ENCODE measurements at regions not wholly inside any gene's neighbourhood (a gene's known extent, or its start where the extent isn't known, plus 50 kb on each side); places are given as distances from the start of the nearest gene placed in this dataset.
A peak's percentile ranks its signal among the peaks of the same experiment; 100 is the strongest.

DNA sequence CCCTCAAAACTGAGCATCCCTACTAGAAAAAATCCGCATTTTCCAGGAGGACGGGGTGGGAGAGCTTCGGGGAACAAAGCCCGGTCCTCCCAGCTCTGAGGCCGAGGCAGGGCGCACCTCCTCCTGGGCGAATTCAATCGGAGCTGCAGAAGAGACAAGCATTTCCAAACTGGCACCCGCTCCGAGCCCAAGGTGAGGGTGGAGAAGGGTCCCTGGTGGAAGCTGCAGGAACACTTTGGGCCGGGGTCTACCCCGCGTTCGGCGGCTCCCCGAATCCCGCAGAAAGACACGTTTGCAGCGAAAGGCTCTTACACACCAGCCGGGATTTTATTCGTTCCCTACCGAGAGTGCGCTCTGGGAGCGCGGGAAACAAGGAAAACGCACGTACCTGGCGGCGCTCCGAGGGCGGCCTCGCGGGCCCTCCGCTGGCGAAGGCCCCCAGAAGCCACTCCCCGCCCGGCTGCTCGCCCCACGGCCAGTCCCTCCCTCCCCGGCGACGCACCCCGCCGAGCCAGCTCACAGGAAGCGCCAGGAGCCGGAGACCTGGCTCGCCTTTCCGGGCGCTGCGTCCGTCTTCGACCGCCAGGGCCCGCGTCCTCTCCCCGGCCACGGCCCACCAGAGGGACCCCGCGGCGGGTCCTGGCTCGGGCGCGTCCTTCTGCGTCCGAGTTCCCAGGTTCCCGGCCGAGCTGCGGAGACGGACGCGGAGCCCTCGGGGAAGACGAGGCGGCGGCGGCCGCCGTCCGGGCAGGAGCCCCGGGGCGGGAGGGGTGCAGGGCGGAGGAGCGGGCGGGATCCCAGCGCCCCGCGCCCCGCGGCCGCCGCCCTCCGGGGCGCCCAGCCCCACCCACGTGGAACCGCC is 49.8 kb upstream of the BAHCC1 start:
- H3K9me3 Mint-ChIP-seq: peaks cover 0 to 6% (median 0%) of the 10 kb centered on the region in 8 donors
- H3K27ac Mint-ChIP-seq: peak overlapping the region in 2 of 7 donors; percentile 7 to 77
- H3K27me3 Mint-ChIP-seq: peaks cover 22 to 23% of the 10 kb centered on the region in 2 donors
- peak in 4 of 5 donors; percentile 31 to 36 (median 36) for DNase-seq
- CTCF ChIA-PET (ENCODE audit: partially characterized antibody): no interaction called here
- Histone ChIP-seq H3K4me3 (ENCODE audit: low read length in 2 of 2) (peak overlapping the region; percentile 36 to 43), H3K27me3 (ENCODE audit: insufficient read depth, low read length) (peaks cover 43% of the 10 kb centered on the region), H3K9me3 (ENCODE audit: control insufficient read depth in 1 of 2, low read length in 2 of 2) (no peaks in the 10 kb centered on the region), H3K27ac (ENCODE audit: low read depth, low read length) (no peak overlapping the region), H3K36me3 (ENCODE audit: insufficient read depth, low read length) (no peaks in the 10 kb centered on the region), H3K4me1 (ENCODE audit: insufficient read depth, low read length) (peaks cover 26% of the 10 kb centered on the region)
- intact Hi-C loops (cut with micrococcal nuclease): no loop called here
- peaks cover 0 to 2% of the 10 kb centered on the region in 2 donors for H3K36me3 Mint-ChIP-seq
- POLR2A ChIA-PET (ENCODE audit: partially characterized antibody): interaction anchor here (0.6 kb wide), 1 partner anchor 52 kb away, joined by 3 read pairs; no protein-coding TSS in a partner anchor
- H3K4me3 Mint-ChIP-seq: peak overlapping the region; percentile 52 to 75 (median 70)
- peaks cover 5 to 25% (median 16%) of the 10 kb centered on the region in 4 donors for H3K4me1 Mint-ChIP-seq
